Uterus (tissue), 3 donors: ENCODE measurements at regions not wholly inside any gene's neighbourhood (a gene's known extent, or its start where the extent isn't known, plus 50 kb on each side); places are given as distances from the start of the nearest gene placed in this dataset.
A peak's percentile ranks its signal among the peaks of the same experiment; 100 is the strongest.
"Not testable (repeated sequence)": the region's sequence is repeated elsewhere in the genome, so short reads cannot be mapped to it uniquely, and the experiment has no call there.

Experiments
- DNase-seq, 2 donors: peaks; one replicate each; pipeline ENCODE4 v3.0.0-alpha.2; 2019 to 2020
- H3K27ac ChIP-seq, 2 donors: fragments of 200-600 bp; sonication (generic); 1 replicate in 1 of 2; 2 replicates in 1 of 2; pipeline ENCODE4 v1.5.1; 2016 to 2018
- H3K27me3 ChIP-seq, 2 donors: fragments of 200-600 bp; sonication (generic); one replicate each; pipeline ENCODE4 v1.5.1; 2018 to 2019; ENCODE audit warnings: control low read depth in 1 of 2
- H3K36me3 ChIP-seq, 2 donors: fragments of 200-600 bp; sonication (generic); one replicate each; pipeline ENCODE4 v1.5.1; 2019; ENCODE audit warnings: control low read depth in 1 of 2
- H3K4me1 ChIP-seq, 2 donors: fragments of 200-600 bp; sonication (generic); one replicate each; pipeline ENCODE4 v1.5.1; 2018 to 2019; ENCODE audit warnings: control low read depth in 1 of 2
- H3K4me3 ChIP-seq, 2 donors: fragments of 200-600 bp; sonication (generic); 1 replicate in 1 of 2; 2 replicates in 1 of 2; pipeline ENCODE4 v1.5.1; 2018 to 2019; ENCODE audit warnings: mild to moderate bottlenecking in 1 of 2
- H3K9me3 ChIP-seq, 2 donors: fragments of 200-600 bp; sonication (generic); one replicate each; pipeline ENCODE4 v1.5.1; 2019; ENCODE audit warnings: control low read depth in 1 of 2
- CTCF ChIP-seq, 4 experiments: fragments of 200-600 bp in 2 of 4; fragments of 450-650 bp in 2 of 4; sonication (generic) in 2 of 4; IDR thresholded peaks; one replicate each; pipeline ENCODE4 v1.5.1; 2016 to 2019; ENCODE audit warnings: antibody characterized with exemption in 4 of 4, mild to moderate bottlenecking in 2 of 4, moderate library complexity in 1 of 4
- POLR2A ChIP-seq, 2 donors: fragments of 450-650 bp; IDR thresholded peaks; one replicate each; pipeline ENCODE4 v1.6.1; 2016; ENCODE audit warnings: antibody characterized with exemption in 2 of 2, mild to moderate bottlenecking in 1 of 2, moderate library complexity in 1 of 2
- intact Hi-C: fragments of 100-400 bp; cut with DNase I; formaldehyde crosslinking; loops from one replicate; pipeline ENCODE4 v1.15.1; 2023; ENCODE audit warnings: low total_unique reads
- donor health status: DM: yes; HTN: yes; CAD: no.

GRCh38 chr1:192489748-192490147, 85.8 kb upstream of the RGS1 start:
- peak overlapping the region; percentile 74 to 92 for H3K27ac ChIP-seq
- H3K4me3 ChIP-seq, result no peak overlapping the region
- no peaks in the 10 kb centered on the region for H3K9me3 ChIP-seq
- no peaks in the 10 kb centered on the region for H3K27me3 ChIP-seq
- peak; percentile 66 to 81 for DNase-seq
- peaks cover 0 to 18% of the 10 kb centered on the region in 2 donors for H3K4me1 ChIP-seq
- TF ChIP-seq CTCF (IDR thresholded peaks at IDR 0.05) (no peak), POLR2A (IDR thresholded peaks at IDR 0.05) (no peak)
- intact Hi-C loops, result no loop called here
- H3K36me3 ChIP-seq, result peaks cover 0 to 2% of the 10 kb centered on the region in 2 donors

GRCh38 chr1:192491804-192492554, 83.6 kb upstream of the RGS1 start:
- Histone ChIP-seq H3K9me3 (no peaks in the 10 kb centered on the region), H3K36me3 (peaks cover 0 to 2% of the 10 kb centered on the region in 2 donors), H3K4me1 (peaks cover 0 to 18% of the 10 kb centered on the region in 2 donors), H3K27me3 (no peaks in the 10 kb centered on the region), H3K27ac (peak overlapping the region; percentile 49 to 92), H3K4me3 (no peak overlapping the region)
- intact Hi-C loops, result no loop called here
- TF ChIP-seq CTCF (IDR thresholded peaks at IDR 0.05), result no peak
- no peak for TF ChIP-seq POLR2A (IDR thresholded peaks at IDR 0.05)
- no peak for DNase-seq

GRCh38 chr1:192493584-192493983, 82.0 kb upstream of the RGS1 start:
- Histone ChIP-seq H3K9me3 (no peaks in the 10 kb centered on the region), H3K4me3 (no peak overlapping the region), H3K27me3 (no peaks in the 10 kb centered on the region), H3K36me3 (peaks cover 0 to 2% of the 10 kb centered on the region in 2 donors), H3K27ac (no peak overlapping the region), H3K4me1 (peaks cover 0 to 12% of the 10 kb centered on the region in 2 donors)
- no peak for DNase-seq
- TF ChIP-seq CTCF (IDR thresholded peaks at IDR 0.05) (no peak), POLR2A (IDR thresholded peaks at IDR 0.05) (no peak)
- intact Hi-C loops, result no loop called here

- Histone ChIP-seq H3K4me3 (no peak overlapping the region), H3K27me3 (no peaks in the 10 kb centered on the region), H3K27ac (no peak overlapping the region), H3K4me1 (no peaks in the 10 kb centered on the region), H3K9me3 (no peaks in the 10 kb centered on the region), H3K36me3 (peaks cover 0 to 2% of the 10 kb centered on the region in 2 donors)
- TF ChIP-seq CTCF (IDR thresholded peaks at IDR 0.05), result no peak
- no peak for TF ChIP-seq POLR2A (IDR thresholded peaks at IDR 0.05)
- no peak for DNase-seq
- intact Hi-C loops, result no loop called here
Observed at GRCh38 chr1:192496369-192497056, 79.1 kb upstream of the RGS1 start.

- Histone ChIP-seq H3K27me3 (no peaks in the 10 kb centered on the region), H3K27ac (no peak overlapping the region), H3K36me3 (peaks cover 0 to 2% of the 10 kb centered on the region in 2 donors), H3K9me3 (no peaks in the 10 kb centered on the region), H3K4me1 (no peaks in the 10 kb centered on the region), H3K4me3 (no peak overlapping the region)
- intact Hi-C loops, result no loop called here
- DNase-seq, result no peak
- TF ChIP-seq CTCF (IDR thresholded peaks at IDR 0.05) (no peak), POLR2A (IDR thresholded peaks at IDR 0.05) (no peak)
Observed at GRCh38 chr1:192497214-192497794, 78.3 kb upstream of the RGS1 start.

- H3K9me3 ChIP-seq, H3K27me3 ChIP-seq, intact Hi-C loops, H3K4me1 ChIP-seq, DNase-seq, H3K4me3 ChIP-seq, H3K27ac ChIP-seq, H3K36me3 ChIP-seq: not testable (repeated sequence)
Observed at GRCh38 chr1:192498092-192498491, 77.5 kb upstream of the RGS1 start.

- H3K27me3 ChIP-seq, H3K9me3 ChIP-seq, intact Hi-C loops, H3K4me1 ChIP-seq, DNase-seq, H3K36me3 ChIP-seq, H3K27ac ChIP-seq, H3K4me3 ChIP-seq: not testable (repeated sequence)
Observed at GRCh38 chr1:192499061-192499581, 76.5 kb upstream of the RGS1 start.
